CD14-positive monocyte (primary cell): ENCODE measurements at regions not wholly inside any gene's neighbourhood (a gene's known extent, or its start where the extent isn't known, plus 50 kb on each side); places are given as distances from the start of the nearest gene placed in this dataset.

Experiments used
- DNase-seq, 3 donors: peaks; one replicate each; pipeline ENCODE4 v3.0.0-alpha.2; 2011 to 2022
- H2AFZ ChIP-seq: 2 replicates; pipeline ENCODE4 v1.6.0; 2012; ENCODE audit warnings: mild to moderate bottlenecking, low read depth, low read length, inconsistent platforms; ENCODE audit not compliant: insufficient read depth, poor library complexity, severe bottlenecking
- H3K27ac ChIP-seq, 2 donors: 1 replicate in 1 of 2; 2 replicates in 1 of 2; pipeline ENCODE4 v1.5.1; 2012 to 2013; ENCODE audit warnings: low read length in 2 of 2, control low read depth in 1 of 2, inconsistent platforms in 1 of 2, low read depth in 1 of 2, mild to moderate bottlenecking in 1 of 2
- H3K27me3 ChIP-seq, 2 donors: one replicate each; pipeline versions ENCODE4 v1.6.0 to v1.6.1; 2011 to 2013; ENCODE audit warnings: low read length in 2 of 2; ENCODE audit not compliant: control insufficient read depth in 2 of 2, insufficient read depth in 2 of 2
- H3K36me3 ChIP-seq, 2 donors: replicated peaks in 1 of 2; 1 replicate in 1 of 2; 2 replicates in 1 of 2; pipeline versions ENCODE4 v1.5.1 to v1.6.1; 2012 to 2013; ENCODE audit warnings: low read length in 2 of 2, control low read depth in 1 of 2, inconsistent platforms in 1 of 2, mild to moderate bottlenecking in 1 of 2; ENCODE audit not compliant: insufficient read depth in 2 of 2, control insufficient read depth in 1 of 2
- H3K4me1 ChIP-seq, 2 donors: 1 replicate in 1 of 2; 2 replicates in 1 of 2; pipeline versions ENCODE4 v1.5.1 to v1.6.1; 2012 to 2013; ENCODE audit warnings: low read length in 2 of 2, control low read depth in 1 of 2, inconsistent platforms in 1 of 2, mild to moderate bottlenecking in 1 of 2, moderate library complexity in 1 of 2; ENCODE audit not compliant: insufficient read depth in 2 of 2, control insufficient read depth in 1 of 2
- H3K4me2 ChIP-seq: replicated peaks from 2 replicates; pipeline ENCODE3; 2012; ENCODE audit warnings: low read length, moderate library complexity, mild to moderate bottlenecking; ENCODE audit not compliant: poor library complexity, severe bottlenecking; ENCODE audit errors: extremely low read depth
- H3K4me3 ChIP-seq, 3 experiments: fragments of 200-600 bp in 1 of 3; sonication (generic) in 1 of 3; replicated peaks in 1 of 3; 1 replicate in 2 of 3; 2 replicates in 1 of 3; pipeline ENCODE4 v1.5.1; 2011 to 2013; ENCODE audit warnings: low read length in 3 of 3, mild to moderate bottlenecking in 3 of 3, control low read depth in 2 of 3, low read depth in 2 of 3, inconsistent platforms in 1 of 3, moderate library complexity in 1 of 3
- H3K79me2 ChIP-seq: 2 replicates; pipeline ENCODE4 v1.6.0; 2012; ENCODE audit warnings: mild to moderate bottlenecking, control low read depth, inconsistent platforms, low read length, moderate library complexity; ENCODE audit not compliant: insufficient read depth
- H3K9ac ChIP-seq: 2 replicates; pipeline ENCODE4 v1.6.0; 2017; ENCODE audit warnings: low read length, mild to moderate bottlenecking; ENCODE audit not compliant: insufficient read depth, poor library complexity, severe bottlenecking
- H3K9me3 ChIP-seq, 2 donors: replicated peaks in 1 of 2; 1 replicate in 1 of 2; 2 replicates in 1 of 2; pipeline versions ENCODE4 v1.5.1 to v1.6.1; 2012 to 2013; ENCODE audit warnings: low read length in 2 of 2, control low read depth in 1 of 2; ENCODE audit not compliant: control insufficient read depth in 1 of 2, insufficient read depth in 1 of 2
- H4K20me1 ChIP-seq: 2 replicates; pipeline ENCODE4 v1.6.0; 2012; ENCODE audit warnings: mild to moderate bottlenecking, low read length, control low read depth, moderate library complexity; ENCODE audit not compliant: insufficient read depth
- H3K27ac Mint-ChIP-seq, 7 donors: one replicate each; pipeline ENCODE4 v1.8.0; 2020; ENCODE audit warnings: mild to moderate bottlenecking in 7 of 7, mixed read lengths in 7 of 7, moderate library complexity in 6 of 7, inconsistent platforms in 2 of 7
- H3K27me3 Mint-ChIP-seq, 3 donors: one replicate each; pipeline ENCODE4 v1.8.0; 2021 to 2022; ENCODE audit warnings: low read depth in 3 of 3, mild to moderate bottlenecking in 3 of 3, mixed read lengths in 3 of 3, moderate library complexity in 3 of 3, inconsistent platforms in 1 of 3
- H3K36me3 Mint-ChIP-seq, 2 donors: one replicate each; pipeline ENCODE4 v1.8.0; 2020; ENCODE audit warnings: mixed read lengths in 2 of 2, inconsistent platforms in 1 of 2, mild to moderate bottlenecking in 1 of 2
- H3K4me1 Mint-ChIP-seq: one replicate; pipeline ENCODE4 v1.8.0; 2020; ENCODE audit warnings: mild to moderate bottlenecking, mixed read lengths
- H3K4me3 Mint-ChIP-seq, 2 donors: one replicate each; pipeline ENCODE4 v1.8.0; 2020; ENCODE audit warnings: mild to moderate bottlenecking in 2 of 2, mixed read lengths in 2 of 2, moderate library complexity in 1 of 2
- H3K9me3 Mint-ChIP-seq, 7 donors: one replicate each; pipeline ENCODE4 v1.8.0; 2020 to 2022; ENCODE audit warnings: mixed read lengths in 7 of 7, mild to moderate bottlenecking in 6 of 7, moderate library complexity in 6 of 7, inconsistent platforms in 2 of 7
- CTCF ChIP-seq: fragments of 200-600 bp; IDR thresholded peaks from one replicate; pipeline ENCODE4 v1.8.0; 2022; ENCODE audit warnings: antibody characterized with exemption, mild to moderate bottlenecking
- WGBS: methylation state at CpG from one replicate; pipeline ENCODE4 v1.1.5; 2013; ENCODE audit warnings: missing lambda C conversion rate; ENCODE audit not compliant: insufficient coverage; 5-methylcytosine and 5-hydroxymethylcytosine counted together
- intact Hi-C, 2 donors: fragments of 100-400 bp; cut with micrococcal nuclease; formaldehyde crosslinking; loops; one replicate each; pipeline versions ENCODE4 v1.15.0 to v1.15.1; 2023

GRCh38 chr9:115396071-115396529 is 278.1 kb upstream of the TNC start:
- Histone ChIP-seq H4K20me1 (no peaks in the 10 kb centered on the region), H3K9ac (no peak overlapping the region), H2AFZ (no peak overlapping the region), H3K27ac (no peak overlapping the region), H3K4me2 (no peak overlapping the region), H3K79me2 (no peaks in the 10 kb centered on the region), H3K4me1 (no peaks in the 10 kb centered on the region), H3K9me3 (no peaks in the 10 kb centered on the region), H3K27me3 (no peaks in the 10 kb centered on the region), H3K4me3 (no peak overlapping the region), H3K36me3 (no peaks in the 10 kb centered on the region)
- Mint-ChIP-seq H3K9me3 (peaks cover 0 to 6% (median 0%) of the 10 kb centered on the region in 7 donors), H3K27me3 (peaks cover 0 to 2% (median 0%) of the 10 kb centered on the region in 3 donors), H3K4me3 (no peak overlapping the region), H3K27ac (no peak overlapping the region), H3K36me3 (no peaks in the 10 kb centered on the region), H3K4me1 (no peaks in the 10 kb centered on the region)
- TF ChIP-seq CTCF, result no peak
- intact Hi-C loops, result no loop called here
- DNase-seq, result no peak

- intact Hi-C loops, result no loop called here
- no CpG with 5 or more reads among the region's 4 CpGs for WGBS
- no peaks in the 10 kb centered on the region for H3K36me3 ChIP-seq
- H3K27me3 Mint-ChIP-seq, result peaks cover 0 to 2% (median 0%) of the 10 kb centered on the region in 3 donors
- no peak overlapping the region for H3K4me2 ChIP-seq
- no peaks in the 10 kb centered on the region for H3K4me1 Mint-ChIP-seq
- peaks cover 0 to 3% (median 0%) of the 10 kb centered on the region in 7 donors for H3K9me3 Mint-ChIP-seq
- H3K27ac ChIP-seq, result no peak overlapping the region
- no peaks in the 10 kb centered on the region for H3K79me2 ChIP-seq
- no peak for TF ChIP-seq CTCF
- no peak overlapping the region for H3K27ac Mint-ChIP-seq
- H3K9ac ChIP-seq, result no peak overlapping the region
- H3K4me3 Mint-ChIP-seq, result no peak overlapping the region
- no peaks in the 10 kb centered on the region for H3K36me3 Mint-ChIP-seq
- no peaks in the 10 kb centered on the region for H3K27me3 ChIP-seq
- no peaks in the 10 kb centered on the region for H3K9me3 ChIP-seq
- no peaks in the 10 kb centered on the region for H4K20me1 ChIP-seq
- no peak overlapping the region for H3K4me3 ChIP-seq
- H2AFZ ChIP-seq, result no peak overlapping the region
- no peaks in the 10 kb centered on the region for H3K4me1 ChIP-seq
- DNase-seq, result no peak
These were observed 279.8 kb upstream of the TNC start for GRCh38 chr9:115397591-115398312.
